AG09309 (cell line): ENCODE measurements at regions not wholly inside any gene's neighbourhood (a gene's known extent, or its start where the extent isn't known, plus 50 kb on each side); places are given as distances from the start of the nearest gene placed in this dataset.

Experiments
- DNase-seq: peaks from one replicate; pipeline ENCODE4 v3.0.0-alpha.2; 2010; ENCODE audit warnings: low read depth
- H3K4me3 ChIP-seq: 2 replicates; pipeline ENCODE4 v1.5.1; 2011; ENCODE audit warnings: mild to moderate bottlenecking, low read depth, low read length, moderate library complexity; ENCODE audit not compliant: control insufficient read depth
- TF ChIP-seq, protein P1 (sequence below): IDR thresholded peaks from 2 replicates; pipeline ENCODE4 v1.5.1; 2011; ENCODE audit warnings: mild to moderate bottlenecking, low read depth, low read length, inconsistent platforms; ENCODE audit not compliant: insufficient read depth, control insufficient read depth; ENCODE audit errors: missing control alignments

DNA sequence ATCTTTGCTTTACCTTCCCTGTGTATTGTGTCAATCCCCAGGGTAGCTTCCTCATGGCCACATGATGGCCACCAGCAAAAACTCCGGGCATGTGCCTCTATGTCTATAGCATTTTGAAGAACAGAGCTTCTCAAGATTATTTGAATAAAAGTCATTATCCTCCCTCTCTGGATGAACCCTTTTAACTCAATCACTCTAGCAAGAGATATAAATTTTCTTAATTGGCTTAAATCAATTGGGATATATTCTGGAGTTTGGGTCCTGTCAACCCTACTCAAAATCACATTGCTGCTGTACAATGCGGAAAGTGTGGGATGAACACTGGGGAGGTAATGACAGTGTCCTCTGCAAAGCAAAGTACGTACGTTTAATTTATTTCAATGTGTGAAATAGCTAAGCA lies 370.6 kb upstream of the LRRC3B start:
- TF ChIP-seq, protein P1, sequence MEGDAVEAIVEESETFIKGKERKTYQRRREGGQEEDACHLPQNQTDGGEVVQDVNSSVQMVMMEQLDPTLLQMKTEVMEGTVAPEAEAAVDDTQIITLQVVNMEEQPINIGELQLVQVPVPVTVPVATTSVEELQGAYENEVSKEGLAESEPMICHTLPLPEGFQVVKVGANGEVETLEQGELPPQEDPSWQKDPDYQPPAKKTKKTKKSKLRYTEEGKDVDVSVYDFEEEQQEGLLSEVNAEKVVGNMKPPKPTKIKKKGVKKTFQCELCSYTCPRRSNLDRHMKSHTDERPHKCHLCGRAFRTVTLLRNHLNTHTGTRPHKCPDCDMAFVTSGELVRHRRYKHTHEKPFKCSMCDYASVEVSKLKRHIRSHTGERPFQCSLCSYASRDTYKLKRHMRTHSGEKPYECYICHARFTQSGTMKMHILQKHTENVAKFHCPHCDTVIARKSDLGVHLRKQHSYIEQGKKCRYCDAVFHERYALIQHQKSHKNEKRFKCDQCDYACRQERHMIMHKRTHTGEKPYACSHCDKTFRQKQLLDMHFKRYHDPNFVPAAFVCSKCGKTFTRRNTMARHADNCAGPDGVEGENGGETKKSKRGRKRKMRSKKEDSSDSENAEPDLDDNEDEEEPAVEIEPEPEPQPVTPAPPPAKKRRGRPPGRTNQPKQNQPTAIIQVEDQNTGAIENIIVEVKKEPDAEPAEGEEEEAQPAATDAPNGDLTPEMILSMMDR, result no peak
- DNase-seq, result no peak
- H3K4me3 ChIP-seq, result no peak overlapping the region

DNA sequence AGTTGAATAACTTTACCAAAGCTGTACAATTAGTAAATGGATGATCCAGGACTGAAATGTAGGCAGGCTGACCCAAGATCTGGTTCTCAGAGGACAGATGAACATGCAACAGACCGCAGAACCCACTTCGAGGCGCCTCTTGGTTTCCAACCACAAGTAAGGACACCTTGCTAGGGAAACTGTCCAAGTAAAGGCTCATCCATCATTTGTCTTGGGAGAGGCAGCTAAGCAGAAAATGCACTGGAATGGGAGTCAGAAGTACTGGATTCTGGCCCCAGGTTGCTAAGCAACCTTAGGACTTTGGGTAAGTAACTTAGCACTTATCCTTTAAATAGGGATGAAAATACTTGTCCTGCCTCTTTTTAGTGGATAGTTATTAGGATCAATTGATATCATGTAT lies 366.3 kb upstream of the LRRC3B start:
- no peak overlapping the region for H3K4me3 ChIP-seq
- DNase-seq, result no peak
- TF ChIP-seq, protein P1, result no peak

DNA sequence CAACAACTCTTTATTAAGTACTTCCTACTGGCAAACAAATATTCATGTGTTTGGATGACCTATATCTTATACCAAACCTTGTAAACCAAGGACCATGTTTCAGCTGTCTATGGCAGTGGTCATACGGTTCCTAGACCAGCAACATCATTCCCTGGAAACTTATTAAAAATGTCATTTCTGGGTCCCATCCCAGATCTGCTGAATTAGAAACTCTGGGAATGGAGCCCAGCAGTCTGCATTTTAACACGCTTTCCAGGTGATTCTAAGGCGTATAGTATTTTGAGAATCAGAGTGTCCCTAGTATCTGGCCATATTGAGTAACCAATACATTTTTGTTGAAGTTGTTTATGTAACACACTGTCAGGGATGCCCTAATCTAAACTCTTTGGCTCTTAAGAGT lies 363.4 kb upstream of the LRRC3B start:
- H3K4me3 ChIP-seq, result no peak overlapping the region
- TF ChIP-seq, protein P1, result no peak
- DNase-seq, result no peak

DNA sequence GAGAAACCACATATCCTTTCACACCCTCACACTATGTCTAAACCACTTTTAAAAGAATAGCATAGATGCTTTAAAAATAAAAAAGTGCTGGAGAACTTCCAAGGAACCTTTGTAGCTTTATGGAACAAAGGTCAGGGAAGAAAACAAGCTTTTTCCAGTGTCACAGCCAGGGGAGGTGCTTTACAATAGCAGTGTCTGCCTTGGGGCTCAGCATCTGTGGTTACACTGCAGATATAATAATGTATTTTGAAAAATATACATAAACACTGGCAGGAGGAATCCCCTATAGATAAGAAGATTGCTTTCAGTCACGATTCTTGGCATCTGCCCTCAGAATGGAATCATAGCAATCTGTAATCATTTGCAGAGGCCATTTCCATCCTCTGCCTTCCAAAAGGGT lies 362.4 kb upstream of the LRRC3B start:
- no peak for DNase-seq
- TF ChIP-seq, protein P1, result no peak

DNA sequence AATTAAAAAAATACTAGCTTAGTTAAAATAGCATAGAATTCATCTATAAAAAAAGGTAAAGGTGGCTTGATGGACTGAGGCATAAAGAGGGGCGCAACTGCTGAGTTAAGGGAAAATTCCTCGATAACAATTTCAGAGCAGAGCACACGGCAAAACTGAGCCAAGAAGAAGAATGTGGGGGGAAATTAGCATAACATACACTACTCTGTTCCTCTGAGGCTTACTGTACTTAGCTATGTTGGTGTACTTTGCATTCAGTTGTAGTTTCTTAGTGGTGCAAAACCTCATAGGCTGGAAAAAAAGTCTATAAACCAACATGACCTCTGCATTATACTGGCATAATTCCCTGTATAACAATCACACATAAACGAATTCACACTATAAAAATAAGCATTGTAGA lies 357.9 kb upstream of the LRRC3B start:
- no peak for DNase-seq
- TF ChIP-seq, protein P1, result no peak
- no peak overlapping the region for H3K4me3 ChIP-seq

More for the DNA sequence above, 362.4 kb upstream of the LRRC3B start:
- no peak overlapping the region for H3K4me3 ChIP-seq

DNA sequence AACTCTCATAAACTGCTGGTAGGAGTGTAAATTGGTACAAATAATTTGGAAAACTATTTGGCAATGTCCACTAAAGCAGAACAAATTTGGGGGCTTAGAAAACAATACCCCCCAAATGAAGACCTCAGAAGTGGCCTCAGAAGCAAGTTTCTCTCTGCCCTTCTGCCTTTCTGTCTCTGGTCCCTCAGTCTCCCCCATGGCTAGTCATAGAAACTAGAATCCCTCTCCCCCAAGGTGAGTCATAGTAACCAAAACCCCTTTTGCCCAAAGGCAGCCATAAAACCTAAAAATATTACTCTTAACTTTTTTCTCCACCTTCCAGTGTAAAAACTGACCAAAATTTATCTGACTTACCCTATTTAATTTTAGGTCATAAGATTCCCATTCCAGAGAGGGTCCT lies 350.7 kb upstream of the LRRC3B start:
- TF ChIP-seq, protein P1, result no peak
- no peak overlapping the region for H3K4me3 ChIP-seq
- DNase-seq, result no peak

DNA sequence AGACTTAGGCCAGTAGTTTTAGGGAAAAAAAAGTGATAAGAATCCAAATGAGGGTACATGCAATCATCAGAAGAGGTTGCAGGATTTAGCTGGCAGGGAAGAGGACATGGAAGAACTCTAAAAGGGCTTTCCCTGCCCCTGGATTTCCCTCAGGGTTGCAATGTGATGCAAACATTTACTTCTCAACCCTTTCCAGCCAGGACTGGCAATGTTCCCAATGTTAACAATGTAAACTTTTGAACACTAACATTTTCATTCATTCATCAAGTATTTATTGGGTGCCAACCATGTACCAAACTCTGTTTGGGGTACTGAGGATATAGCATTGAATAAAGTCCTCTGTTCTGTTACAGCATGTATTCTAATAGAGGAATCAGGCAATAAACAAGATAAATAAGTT lies 349.4 kb upstream of the LRRC3B start:
- TF ChIP-seq, protein P1, result no peak
- H3K4me3 ChIP-seq, result no peak overlapping the region
- no peak for DNase-seq
